ENCODE measurements at regions not wholly inside any gene's neighbourhood (a gene's known extent, or its start where the extent isn't known, plus 50 kb on each side); places are given as distances from the start of the nearest gene placed in this dataset.

DNA sequence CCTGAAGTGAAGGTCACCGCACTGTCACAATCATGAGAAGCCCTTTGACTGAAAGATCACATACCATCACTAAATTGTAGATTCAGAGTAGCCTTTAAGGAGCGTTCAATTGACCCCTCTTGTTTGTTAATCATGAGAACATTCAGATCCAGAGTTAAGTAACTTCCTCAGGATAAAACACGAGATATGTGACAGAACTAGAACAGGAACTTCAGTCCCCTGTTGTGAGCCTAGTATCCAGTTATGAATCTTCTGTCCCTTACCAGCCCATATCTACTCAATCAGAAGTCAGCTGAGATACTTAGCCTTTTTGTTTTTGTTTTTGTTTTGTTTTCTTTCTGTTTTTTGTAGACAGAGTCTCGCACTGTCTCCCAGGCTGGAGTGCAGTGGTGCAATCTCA lies 547.3 kb downstream of the DTWD2 start:
- TF ChIP-seq EZH2phosphoT487 (IDR thresholded peaks at IDR 0.05) (no peak), EZH2 (IDR thresholded peaks at IDR 0.05) (no peak)
- TF ChIP-seq, protein P1, sequence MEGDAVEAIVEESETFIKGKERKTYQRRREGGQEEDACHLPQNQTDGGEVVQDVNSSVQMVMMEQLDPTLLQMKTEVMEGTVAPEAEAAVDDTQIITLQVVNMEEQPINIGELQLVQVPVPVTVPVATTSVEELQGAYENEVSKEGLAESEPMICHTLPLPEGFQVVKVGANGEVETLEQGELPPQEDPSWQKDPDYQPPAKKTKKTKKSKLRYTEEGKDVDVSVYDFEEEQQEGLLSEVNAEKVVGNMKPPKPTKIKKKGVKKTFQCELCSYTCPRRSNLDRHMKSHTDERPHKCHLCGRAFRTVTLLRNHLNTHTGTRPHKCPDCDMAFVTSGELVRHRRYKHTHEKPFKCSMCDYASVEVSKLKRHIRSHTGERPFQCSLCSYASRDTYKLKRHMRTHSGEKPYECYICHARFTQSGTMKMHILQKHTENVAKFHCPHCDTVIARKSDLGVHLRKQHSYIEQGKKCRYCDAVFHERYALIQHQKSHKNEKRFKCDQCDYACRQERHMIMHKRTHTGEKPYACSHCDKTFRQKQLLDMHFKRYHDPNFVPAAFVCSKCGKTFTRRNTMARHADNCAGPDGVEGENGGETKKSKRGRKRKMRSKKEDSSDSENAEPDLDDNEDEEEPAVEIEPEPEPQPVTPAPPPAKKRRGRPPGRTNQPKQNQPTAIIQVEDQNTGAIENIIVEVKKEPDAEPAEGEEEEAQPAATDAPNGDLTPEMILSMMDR (IDR thresholded peaks at IDR 0.05) = no peak

Measured in neural progenitor cell (in vitro differentiated cells).